Neutrophil (primary cell): ENCODE measurements at regions not wholly inside any gene's neighbourhood (a gene's known extent, or its start where the extent isn't known, plus 50 kb on each side); places are given as distances from the start of the nearest gene placed in this dataset.

ENCODE experiments used
- H3K27ac ChIP-seq: fragments of 200-600 bp; sonication (generic); 2 replicates; pipeline ENCODE4 v1.5.1; 2016; ENCODE audit warnings: mild to moderate bottlenecking, moderate library complexity
- H3K27me3 ChIP-seq: fragments of 200-600 bp; sonication (generic); 2 replicates; pipeline ENCODE4 v1.6.0; 2016; ENCODE audit warnings: mild to moderate bottlenecking
- H3K36me3 ChIP-seq: fragments of 200-600 bp; sonication (generic); 2 replicates; pipeline ENCODE4 v1.5.1; 2017
- H3K4me1 ChIP-seq, 2 experiments: fragments of 200-600 bp in 1 of 2; sonication (generic) in 1 of 2; 1 replicate in 1 of 2; 2 replicates in 1 of 2; pipeline versions ENCODE4 v1.5.1 to v1.6.1; 2013 to 2016; ENCODE audit warnings: low read depth in 1 of 2, low read length in 1 of 2, mild to moderate bottlenecking in 1 of 2, moderate library complexity in 1 of 2; ENCODE audit not compliant: control insufficient read depth in 1 of 2, insufficient read depth in 1 of 2
- H3K4me3 ChIP-seq, 2 experiments: fragments of 200-600 bp in 1 of 2; sonication (generic) in 1 of 2; 1 replicate in 1 of 2; 2 replicates in 1 of 2; pipeline ENCODE4 v1.5.1; 2013 to 2016; ENCODE audit warnings: low read depth in 1 of 2, low read length in 1 of 2, mild to moderate bottlenecking in 1 of 2, moderate library complexity in 1 of 2
- H3K9me3 ChIP-seq: fragments of 200-600 bp; sonication (generic); 2 replicates; pipeline ENCODE4 v1.5.1; 2016
- CTCF ChIP-seq: fragments of 200-600 bp; sonication (generic); IDR thresholded peaks from 2 replicates; pipeline ENCODE4 v1.5.1; 2016; ENCODE audit warnings: antibody characterized with exemption

DNA sequence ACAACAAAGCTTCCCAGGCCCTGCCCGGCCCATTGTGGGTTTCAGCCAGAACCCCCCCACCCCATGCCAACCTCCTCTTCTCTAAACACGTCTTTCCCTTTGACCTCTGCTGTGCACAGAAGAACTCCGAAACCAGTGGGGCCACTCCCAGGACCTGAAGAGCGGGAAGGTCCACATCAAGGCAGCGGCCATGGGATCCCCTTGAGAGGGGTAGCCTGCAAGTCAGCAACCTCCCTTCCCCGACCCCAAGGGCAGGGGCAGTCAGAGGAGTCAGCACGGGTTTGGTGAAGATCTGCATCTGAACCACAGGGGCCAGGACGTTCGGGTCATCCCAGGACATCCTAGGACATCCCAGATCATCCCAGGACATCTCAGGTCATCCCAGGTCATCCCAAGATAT is 379.9 kb upstream of the IRX4 start:
- Histone ChIP-seq H3K9me3 (no peaks in the 10 kb centered on the region), H3K27ac (no peak overlapping the region), H3K36me3 (no peaks in the 10 kb centered on the region), H3K4me3 (no peak overlapping the region), H3K27me3 (no peaks in the 10 kb centered on the region), H3K4me1 (no peaks in the 10 kb centered on the region)
- no peak for TF ChIP-seq CTCF

DNA sequence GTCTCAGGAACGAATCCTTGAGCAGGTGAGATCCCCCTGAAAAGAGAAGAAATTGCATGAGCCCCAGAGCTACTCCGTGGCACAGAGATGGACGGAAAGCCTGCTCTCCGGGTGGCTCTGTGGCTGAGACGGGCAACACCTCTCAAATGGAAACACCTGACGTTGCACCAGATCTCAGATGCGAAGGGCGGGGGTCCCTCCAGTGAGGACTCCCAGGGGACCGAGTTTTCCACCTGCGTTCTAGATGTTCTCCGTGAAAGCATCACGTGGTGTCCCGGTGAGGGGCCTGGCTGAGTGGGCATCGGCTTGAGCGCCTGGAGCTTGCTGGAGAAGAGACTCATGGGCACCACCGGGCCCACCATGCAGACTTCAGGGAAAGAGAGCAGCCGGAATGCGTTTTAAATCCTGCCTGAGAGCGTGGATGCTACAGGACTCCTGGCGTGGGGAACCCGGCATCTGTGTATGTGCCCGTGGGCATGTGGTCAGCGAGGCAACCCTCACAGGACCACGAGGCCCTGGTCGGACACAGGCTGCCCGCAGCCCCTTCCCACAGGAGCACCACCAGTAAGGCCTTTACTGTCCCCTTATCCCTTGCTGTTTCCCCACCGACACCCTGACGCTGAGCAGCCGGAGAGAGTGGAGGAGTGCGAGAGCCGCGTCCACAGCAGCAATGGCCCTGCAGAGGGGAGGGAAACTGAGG is 378.4 kb upstream of the IRX4 start:
- no peak overlapping the region for H3K27ac ChIP-seq
- no peak for TF ChIP-seq CTCF
- no peaks in the 10 kb centered on the region for H3K27me3 ChIP-seq
- H3K9me3 ChIP-seq: no peaks in the 10 kb centered on the region
- no peaks in the 10 kb centered on the region for H3K4me1 ChIP-seq
- no peaks in the 10 kb centered on the region for H3K36me3 ChIP-seq
- no peak overlapping the region for H3K4me3 ChIP-seq

GRCh38 chr5:2260211-2261003 is 377.7 kb upstream of the IRX4 start:
- H3K4me1 ChIP-seq: no peaks in the 10 kb centered on the region
- H3K27ac ChIP-seq: no peak overlapping the region
- no peak for TF ChIP-seq CTCF
- H3K4me3 ChIP-seq: no peak overlapping the region
- H3K36me3 ChIP-seq: no peaks in the 10 kb centered on the region
- H3K9me3 ChIP-seq: no peaks in the 10 kb centered on the region
- H3K27me3 ChIP-seq: no peaks in the 10 kb centered on the region

DNA sequence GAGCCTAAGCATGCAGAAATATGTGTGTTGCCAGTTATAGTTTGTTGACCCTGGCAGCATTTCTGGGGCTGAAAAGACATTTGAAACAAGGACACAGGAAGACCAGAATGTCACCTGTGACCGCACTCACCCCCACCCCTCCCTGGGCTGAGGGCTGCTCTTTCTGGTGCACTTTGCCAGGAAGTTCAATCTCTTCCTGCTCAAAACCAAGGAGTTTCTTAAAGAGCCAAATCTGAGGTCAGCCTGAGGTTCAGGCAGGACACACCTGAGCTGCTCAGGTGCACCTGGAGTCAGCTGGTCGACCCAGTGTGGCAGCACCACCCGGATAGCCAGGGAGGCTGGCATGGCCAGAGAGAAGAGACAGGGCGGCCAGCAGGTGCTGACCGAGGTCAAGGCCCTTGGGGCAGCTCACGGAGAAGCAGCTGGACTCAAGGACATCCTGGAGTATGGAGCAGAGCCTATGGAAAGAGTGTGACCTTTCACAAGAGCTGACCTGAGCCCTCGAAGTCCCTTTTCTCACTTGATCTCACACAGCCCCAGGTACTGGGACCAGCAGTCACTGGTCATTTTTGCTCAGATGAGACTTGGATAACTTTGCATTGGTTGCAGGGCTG is 376.9 kb upstream of the IRX4 start:
- Histone ChIP-seq H3K27me3 (no peaks in the 10 kb centered on the region), H3K4me1 (no peaks in the 10 kb centered on the region), H3K27ac (no peak overlapping the region), H3K36me3 (no peaks in the 10 kb centered on the region), H3K9me3 (no peaks in the 10 kb centered on the region), H3K4me3 (no peak overlapping the region)
- no peak for TF ChIP-seq CTCF

DNA sequence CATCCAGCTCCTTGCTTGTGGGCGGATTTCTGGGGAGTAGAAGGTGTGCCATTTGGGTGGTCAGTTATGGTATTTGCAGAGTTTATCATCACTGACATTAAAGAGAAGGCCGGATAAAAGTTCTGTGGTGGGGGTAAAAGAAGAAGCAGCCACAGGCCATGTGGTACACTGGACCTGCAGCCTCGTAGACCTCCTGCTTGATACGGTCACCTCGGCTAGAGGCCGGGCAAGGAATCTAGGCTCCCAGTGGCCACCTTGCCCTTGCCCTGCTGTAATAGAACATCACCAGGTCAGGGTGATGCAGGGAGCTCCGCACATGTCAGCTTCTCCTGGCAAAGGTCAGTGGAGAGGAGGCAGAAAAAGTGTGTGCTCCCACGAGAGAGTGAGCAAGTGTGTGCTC is 376.1 kb upstream of the IRX4 start:
- Histone ChIP-seq H3K27ac (no peak overlapping the region), H3K36me3 (no peaks in the 10 kb centered on the region), H3K4me3 (no peak overlapping the region), H3K9me3 (no peaks in the 10 kb centered on the region), H3K27me3 (no peaks in the 10 kb centered on the region), H3K4me1 (no peaks in the 10 kb centered on the region)
- no peak for TF ChIP-seq CTCF
